ENCODE measurements at regions not wholly inside any gene's neighbourhood (a gene's known extent, or its start where the extent isn't known, plus 50 kb on each side); places are given as distances from the start of the nearest gene placed in this dataset.

- H3K4me1 ChIP-seq, result peaks cover 0 to 6% (median 0%) of the 10 kb centered on the region in 9 donors
- H3K36me3 ChIP-seq, result no peaks in the 10 kb centered on the region
- DNase-seq, result no peak
- no peaks in the 10 kb centered on the region for H3K9me3 ChIP-seq
- TF ChIP-seq, protein P1, sequence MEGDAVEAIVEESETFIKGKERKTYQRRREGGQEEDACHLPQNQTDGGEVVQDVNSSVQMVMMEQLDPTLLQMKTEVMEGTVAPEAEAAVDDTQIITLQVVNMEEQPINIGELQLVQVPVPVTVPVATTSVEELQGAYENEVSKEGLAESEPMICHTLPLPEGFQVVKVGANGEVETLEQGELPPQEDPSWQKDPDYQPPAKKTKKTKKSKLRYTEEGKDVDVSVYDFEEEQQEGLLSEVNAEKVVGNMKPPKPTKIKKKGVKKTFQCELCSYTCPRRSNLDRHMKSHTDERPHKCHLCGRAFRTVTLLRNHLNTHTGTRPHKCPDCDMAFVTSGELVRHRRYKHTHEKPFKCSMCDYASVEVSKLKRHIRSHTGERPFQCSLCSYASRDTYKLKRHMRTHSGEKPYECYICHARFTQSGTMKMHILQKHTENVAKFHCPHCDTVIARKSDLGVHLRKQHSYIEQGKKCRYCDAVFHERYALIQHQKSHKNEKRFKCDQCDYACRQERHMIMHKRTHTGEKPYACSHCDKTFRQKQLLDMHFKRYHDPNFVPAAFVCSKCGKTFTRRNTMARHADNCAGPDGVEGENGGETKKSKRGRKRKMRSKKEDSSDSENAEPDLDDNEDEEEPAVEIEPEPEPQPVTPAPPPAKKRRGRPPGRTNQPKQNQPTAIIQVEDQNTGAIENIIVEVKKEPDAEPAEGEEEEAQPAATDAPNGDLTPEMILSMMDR (IDR thresholded peaks at IDR 0.05), result no peak
- 91 to 93% methylated on average over 29 of the region's 29 CpGs for WGBS, 2 donors
- no peak overlapping the region for H3K4me3 ChIP-seq
- no peak overlapping the region for H3K27ac ChIP-seq
- ATAC-seq, result no peak
- intact Hi-C loops (cut with DNase I), result loop anchor here in 2 of 10 donors (10.0 kb wide), 2 partner anchors 1001 to 1101 kb away; no protein-coding TSS in a partner anchor
- H3K27me3 ChIP-seq, result peaks cover 0 to 53% (median 32%) of the 10 kb centered on the region in 7 donors
Observed at GRCh38 chr20:22343612-22344011, 240.8 kb downstream of the FOXA2 start.

- no peaks in the 10 kb centered on the region for H3K9me3 ChIP-seq
- no peak overlapping the region for H3K27ac ChIP-seq
- TF ChIP-seq, protein P1 (IDR thresholded peaks at IDR 0.05), result no peak
- 76 to 87% methylated on average over 4 of the region's 4 CpGs for WGBS, 2 donors
- no peaks in the 10 kb centered on the region for H3K36me3 ChIP-seq
- no peak overlapping the region for H3K4me3 ChIP-seq
- DNase-seq, result no peak
- peaks cover 0 to 54% (median 27%) of the 10 kb centered on the region in 7 donors for H3K27me3 ChIP-seq
- peaks cover 0 to 6% (median 0%) of the 10 kb centered on the region in 9 donors for H3K4me1 ChIP-seq
- ATAC-seq, result no peak
- intact Hi-C loops (cut with DNase I), result loop anchor here in 2 of 10 donors (10.0 kb wide), 2 partner anchors 1002 to 1102 kb away; no protein-coding TSS in a partner anchor
Observed at GRCh38 chr20:22342410-22342809, 242.0 kb downstream of the FOXA2 start.

GRCh38 chr20:22341508-22341907, 242.9 kb downstream of the FOXA2 start:
- H3K27ac ChIP-seq, result no peak overlapping the region
- 58 to 67% methylated on average over 6 of the region's 6 CpGs for WGBS, 2 donors
- ATAC-seq (no peak), DNase-seq (no peak)
- intact Hi-C loops (cut with DNase I), result loop anchor here in 5 of 10 donors (2.0 to 10.0 kb wide), 4 partner anchors 341 to 1103 kb away; no protein-coding TSS in a partner anchor
- no peak overlapping the region for H3K4me3 ChIP-seq
- TF ChIP-seq, protein P1 (IDR thresholded peaks at IDR 0.05), result no peak
- no peaks in the 10 kb centered on the region for H3K9me3 ChIP-seq
- peaks cover 0 to 6% (median 0%) of the 10 kb centered on the region in 9 donors for H3K4me1 ChIP-seq
- H3K27me3 ChIP-seq, result peaks cover 0 to 55% (median 21%) of the 10 kb centered on the region in 7 donors
- no peaks in the 10 kb centered on the region for H3K36me3 ChIP-seq

DNA sequence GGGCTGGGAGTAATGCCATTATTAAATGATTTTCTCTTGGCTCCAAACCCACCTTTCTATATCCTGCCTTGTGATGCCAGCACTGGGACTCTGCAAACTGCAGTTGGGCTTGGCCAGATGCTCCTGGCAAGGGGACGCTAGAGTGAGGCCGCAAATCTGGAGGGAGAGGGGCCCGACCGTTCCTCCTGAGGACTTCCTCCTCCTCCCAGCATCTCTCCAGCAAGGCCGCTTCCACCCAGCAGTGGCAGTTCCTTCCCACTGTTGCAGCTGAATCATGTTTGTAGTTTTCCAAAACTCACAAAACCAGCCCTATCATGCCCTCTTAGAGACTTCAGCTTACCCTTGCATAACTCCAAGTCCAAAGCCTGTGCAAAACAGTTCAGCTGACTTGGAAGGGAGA, 244.4 kb downstream of the FOXA2 start:
- DNase-seq (no peak), ATAC-seq (no peak)
- intact Hi-C loops (cut with DNase I), result loop anchor here (1.0 to 10.0 kb wide), 7 partner anchors 343 to 1105 kb away; no protein-coding TSS in a partner anchor
- TF ChIP-seq, protein P1 (IDR thresholded peaks at IDR 0.05), result no peak
- Histone ChIP-seq H3K9me3 (no peaks in the 10 kb centered on the region), H3K4me3 (no peak overlapping the region), H3K36me3 (no peaks in the 10 kb centered on the region), H3K27me3 (peaks cover 0 to 56% (median 22%) of the 10 kb centered on the region in 7 donors), H3K4me1 (peaks cover 0 to 6% (median 0%) of the 10 kb centered on the region in 9 donors), H3K27ac (no peak overlapping the region)
- WGBS, 2 donors, result 45 to 53% methylated on average over 5 of the region's 5 CpGs
